ENCODE measurements at regions not wholly inside any gene's neighbourhood (a gene's known extent, or its start where the extent isn't known, plus 50 kb on each side); places are given as distances from the start of the nearest gene placed in this dataset.

DNA sequence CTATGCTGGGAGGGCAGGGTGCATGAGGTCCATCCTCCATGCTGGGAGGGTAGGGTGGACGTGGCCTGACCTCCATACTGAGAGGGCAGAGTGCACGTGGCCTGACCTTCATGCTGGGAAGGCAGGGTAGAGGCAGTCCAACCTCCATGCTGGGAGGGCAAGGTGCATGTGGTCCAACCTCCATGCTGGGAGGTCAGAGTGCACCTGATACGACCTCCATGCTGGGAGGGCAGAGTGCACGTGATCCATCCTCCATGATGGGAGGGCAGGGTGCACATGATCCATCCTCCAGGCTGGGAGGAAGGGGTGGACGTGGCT lies 622.2 kb downstream of the BRD1 start:
- TF ChIP-seq EZH2 (IDR thresholded peaks at IDR 0.05; ENCODE audit: borderline replicate concordance, insufficient read depth, low read depth, low read length, poor library complexity, severe bottlenecking) = no peak
- TF ChIP-seq, protein P1, sequence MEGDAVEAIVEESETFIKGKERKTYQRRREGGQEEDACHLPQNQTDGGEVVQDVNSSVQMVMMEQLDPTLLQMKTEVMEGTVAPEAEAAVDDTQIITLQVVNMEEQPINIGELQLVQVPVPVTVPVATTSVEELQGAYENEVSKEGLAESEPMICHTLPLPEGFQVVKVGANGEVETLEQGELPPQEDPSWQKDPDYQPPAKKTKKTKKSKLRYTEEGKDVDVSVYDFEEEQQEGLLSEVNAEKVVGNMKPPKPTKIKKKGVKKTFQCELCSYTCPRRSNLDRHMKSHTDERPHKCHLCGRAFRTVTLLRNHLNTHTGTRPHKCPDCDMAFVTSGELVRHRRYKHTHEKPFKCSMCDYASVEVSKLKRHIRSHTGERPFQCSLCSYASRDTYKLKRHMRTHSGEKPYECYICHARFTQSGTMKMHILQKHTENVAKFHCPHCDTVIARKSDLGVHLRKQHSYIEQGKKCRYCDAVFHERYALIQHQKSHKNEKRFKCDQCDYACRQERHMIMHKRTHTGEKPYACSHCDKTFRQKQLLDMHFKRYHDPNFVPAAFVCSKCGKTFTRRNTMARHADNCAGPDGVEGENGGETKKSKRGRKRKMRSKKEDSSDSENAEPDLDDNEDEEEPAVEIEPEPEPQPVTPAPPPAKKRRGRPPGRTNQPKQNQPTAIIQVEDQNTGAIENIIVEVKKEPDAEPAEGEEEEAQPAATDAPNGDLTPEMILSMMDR (IDR thresholded peaks at IDR 0.05) = no peak
